ENCODE measurements at regions not wholly inside any gene's neighbourhood (a gene's known extent, or its start where the extent isn't known, plus 50 kb on each side); places are given as distances from the start of the nearest gene placed in this dataset.
"Not testable (repeated sequence)": the region's sequence is repeated elsewhere in the genome, so short reads cannot be mapped to it uniquely, and the experiment has no call there.

DNA sequence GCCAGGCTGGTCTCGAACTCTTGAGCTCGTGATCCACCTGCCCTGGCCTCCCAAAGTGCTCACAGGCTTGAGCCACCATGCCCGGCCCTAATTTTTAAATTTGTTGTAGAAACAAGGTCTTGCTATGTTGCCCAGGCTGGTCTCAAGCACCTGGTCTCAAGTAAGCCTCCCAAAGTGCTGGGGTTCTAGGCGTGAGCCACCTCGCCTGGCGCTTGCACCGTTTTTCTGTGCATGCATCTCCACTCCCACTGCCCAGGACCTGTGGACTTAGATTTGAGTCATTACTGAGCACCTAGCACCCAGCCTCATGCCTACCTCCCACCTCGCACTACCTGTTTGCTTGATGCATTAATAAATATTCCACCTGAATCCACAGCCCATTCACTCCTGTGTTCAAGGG lies 1359.1 kb downstream of the CDH12 start:
- TF ChIP-seq, protein P1, sequence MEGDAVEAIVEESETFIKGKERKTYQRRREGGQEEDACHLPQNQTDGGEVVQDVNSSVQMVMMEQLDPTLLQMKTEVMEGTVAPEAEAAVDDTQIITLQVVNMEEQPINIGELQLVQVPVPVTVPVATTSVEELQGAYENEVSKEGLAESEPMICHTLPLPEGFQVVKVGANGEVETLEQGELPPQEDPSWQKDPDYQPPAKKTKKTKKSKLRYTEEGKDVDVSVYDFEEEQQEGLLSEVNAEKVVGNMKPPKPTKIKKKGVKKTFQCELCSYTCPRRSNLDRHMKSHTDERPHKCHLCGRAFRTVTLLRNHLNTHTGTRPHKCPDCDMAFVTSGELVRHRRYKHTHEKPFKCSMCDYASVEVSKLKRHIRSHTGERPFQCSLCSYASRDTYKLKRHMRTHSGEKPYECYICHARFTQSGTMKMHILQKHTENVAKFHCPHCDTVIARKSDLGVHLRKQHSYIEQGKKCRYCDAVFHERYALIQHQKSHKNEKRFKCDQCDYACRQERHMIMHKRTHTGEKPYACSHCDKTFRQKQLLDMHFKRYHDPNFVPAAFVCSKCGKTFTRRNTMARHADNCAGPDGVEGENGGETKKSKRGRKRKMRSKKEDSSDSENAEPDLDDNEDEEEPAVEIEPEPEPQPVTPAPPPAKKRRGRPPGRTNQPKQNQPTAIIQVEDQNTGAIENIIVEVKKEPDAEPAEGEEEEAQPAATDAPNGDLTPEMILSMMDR (IDR thresholded peaks at IDR 0.05): not testable (repeated sequence)
- TF ChIP-seq POLR2A, POLR2AphosphoS5 (IDR thresholded peaks at IDR 0.05): not testable (repeated sequence)

All from suprapubic skin (tissue), 4 donors.